A673 (cell line): ENCODE measurements at regions not wholly inside any gene's neighbourhood (a gene's known extent, or its start where the extent isn't known, plus 50 kb on each side); places are given as distances from the start of the nearest gene placed in this dataset.

Experiments
- BruUV-seq: library from RNA; stranded (reverse); fragments of 400-500 nt; replicated peaks from 2 replicates; lab custom pipeline; 2021; lab: Mats Ljungman, UMichigan
- CTCF ChIA-PET: fragments of 300-600 bp; sonication (Branson Sonifier 250); formaldehyde crosslinking; loops from one replicate; lab custom pipeline; 2022; ENCODE audit warnings: antibody characterized with exemption; lab: Charles Lee
- POLR2A ChIA-PET: fragments of 300-600 bp; sonication (Branson Sonifier 250); formaldehyde crosslinking; loops from one replicate; lab custom pipeline; 2022; ENCODE audit warnings: antibody characterized with exemption; ENCODE audit not compliant: low non-redundant PET; lab: Charles Lee
- DNase-seq: peaks from one replicate; pipeline ENCODE4 v3.0.0-alpha.2; 2015; ENCODE audit warnings: low spot score
- H3K27ac ChIP-seq: fragments of 200-600 bp; sonication (generic); 2 replicates; pipeline ENCODE4 v1.5.1; 2016; ENCODE audit warnings: mixed run types, low read depth, mild to moderate bottlenecking, mixed read lengths, antibody characterized with exemption, low read length; ENCODE audit not compliant: poor library complexity, severe bottlenecking
- H3K27me3 ChIP-seq: fragments of 200-600 bp; sonication (generic); replicated peaks from 2 replicates; pipeline ENCODE4 v1.6.1; 2017; ENCODE audit warnings: mixed run types, low read depth, mild to moderate bottlenecking, mixed read lengths, antibody characterized with exemption, low read length; ENCODE audit not compliant: insufficient read depth, poor library complexity
- H3K36me3 ChIP-seq: fragments of 200-600 bp; sonication (generic); 2 replicates; pipeline ENCODE4 v1.6.1; 2016; ENCODE audit warnings: mixed run types, mild to moderate bottlenecking, mixed read lengths, antibody characterized with exemption, low read length; ENCODE audit not compliant: insufficient read depth, poor library complexity, severe bottlenecking
- H3K4me1 ChIP-seq: fragments of 200-600 bp; sonication (generic); 2 replicates; pipeline ENCODE4 v1.6.1; 2017; ENCODE audit warnings: mixed run types, mild to moderate bottlenecking, mixed read lengths, antibody characterized with exemption, low read length; ENCODE audit not compliant: insufficient read depth, poor library complexity, severe bottlenecking
- H3K4me3 ChIP-seq: fragments of 200-600 bp; sonication (generic); 2 replicates; pipeline ENCODE4 v1.5.1; 2016; ENCODE audit warnings: low read depth, mixed run types, mild to moderate bottlenecking, mixed read lengths, low read length; ENCODE audit not compliant: poor library complexity, severe bottlenecking
- H3K9me3 ChIP-seq: fragments of 200-600 bp; sonication (generic); 2 replicates; pipeline ENCODE4 v1.6.1; 2016; ENCODE audit warnings: mixed run types, low read depth, mild to moderate bottlenecking, mixed read lengths, antibody characterized with exemption, low read length; ENCODE audit not compliant: poor library complexity, severe bottlenecking
- EZH2 ChIP-seq: fragments of 200-600 bp; sonication (generic); IDR thresholded peaks from 2 replicates; pipeline ENCODE4 v1.6.1; 2017; ENCODE audit warnings: borderline replicate concordance, low read depth, mild to moderate bottlenecking, mixed read lengths, antibody characterized with exemption, low read length; ENCODE audit not compliant: poor library complexity, severe bottlenecking
- intact Hi-C: fragments of 100-400 bp; cut with micrococcal nuclease; formaldehyde crosslinking; loops from one replicate; pipeline ENCODE4 v1.10.0; 2022; ENCODE audit not compliant: unreplicated experiment
- TF ChIP-seq, protein P1 (sequence below): fragments of 300-800, 200-600 bp; sonication (generic); conservative IDR thresholded peaks from 2 replicates; pipeline ENCODE4 v1.5.1; 2017; ENCODE audit warnings: low read depth, mild to moderate bottlenecking, antibody characterized with exemption, low read length, moderate library complexity, mixed read lengths

DNA sequence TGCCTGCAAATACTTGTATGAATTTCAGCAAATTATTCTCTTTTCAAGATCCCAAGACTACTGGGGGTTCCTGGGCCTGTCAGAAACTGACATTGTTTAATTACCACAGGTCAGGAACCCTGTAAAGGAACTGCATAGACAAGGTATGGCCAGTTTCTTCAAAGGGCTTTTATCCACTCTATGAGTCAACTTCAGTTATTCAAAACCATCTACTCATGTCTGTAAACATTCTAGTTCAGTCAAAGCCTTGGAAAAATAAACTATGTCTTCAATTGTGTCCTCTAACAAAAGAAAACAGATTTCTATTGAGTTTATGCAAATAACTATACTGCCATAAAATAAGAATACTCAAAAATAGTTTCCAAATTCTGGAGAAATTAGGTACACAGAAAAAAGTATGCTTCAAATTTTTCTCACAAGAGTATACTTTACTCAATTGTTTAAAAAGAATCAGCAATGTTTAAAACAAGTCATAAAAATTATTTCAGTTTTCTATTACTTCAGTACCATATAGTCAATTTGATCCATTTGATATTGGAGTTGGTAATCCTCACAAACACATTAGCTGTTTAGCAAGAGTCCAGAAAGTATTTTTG lies 486.4 kb upstream of the PCDH20 start:
- Histone ChIP-seq H3K36me3 (no peaks in the 10 kb centered on the region), H3K27ac (no peak overlapping the region), H3K4me3 (no peak overlapping the region), H3K9me3 (no peaks in the 10 kb centered on the region), H3K27me3 (no peaks in the 10 kb centered on the region), H3K4me1 (no peaks in the 10 kb centered on the region)
- TF ChIP-seq EZH2 = no peak
- TF ChIP-seq, protein P1, sequence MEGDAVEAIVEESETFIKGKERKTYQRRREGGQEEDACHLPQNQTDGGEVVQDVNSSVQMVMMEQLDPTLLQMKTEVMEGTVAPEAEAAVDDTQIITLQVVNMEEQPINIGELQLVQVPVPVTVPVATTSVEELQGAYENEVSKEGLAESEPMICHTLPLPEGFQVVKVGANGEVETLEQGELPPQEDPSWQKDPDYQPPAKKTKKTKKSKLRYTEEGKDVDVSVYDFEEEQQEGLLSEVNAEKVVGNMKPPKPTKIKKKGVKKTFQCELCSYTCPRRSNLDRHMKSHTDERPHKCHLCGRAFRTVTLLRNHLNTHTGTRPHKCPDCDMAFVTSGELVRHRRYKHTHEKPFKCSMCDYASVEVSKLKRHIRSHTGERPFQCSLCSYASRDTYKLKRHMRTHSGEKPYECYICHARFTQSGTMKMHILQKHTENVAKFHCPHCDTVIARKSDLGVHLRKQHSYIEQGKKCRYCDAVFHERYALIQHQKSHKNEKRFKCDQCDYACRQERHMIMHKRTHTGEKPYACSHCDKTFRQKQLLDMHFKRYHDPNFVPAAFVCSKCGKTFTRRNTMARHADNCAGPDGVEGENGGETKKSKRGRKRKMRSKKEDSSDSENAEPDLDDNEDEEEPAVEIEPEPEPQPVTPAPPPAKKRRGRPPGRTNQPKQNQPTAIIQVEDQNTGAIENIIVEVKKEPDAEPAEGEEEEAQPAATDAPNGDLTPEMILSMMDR = no peak
- CTCF ChIA-PET = no interaction called here
- POLR2A ChIA-PET = no interaction called here
- BruUV-seq = no TSS peak
- DNase-seq = no peak
- intact Hi-C loops = no loop called here

DNA sequence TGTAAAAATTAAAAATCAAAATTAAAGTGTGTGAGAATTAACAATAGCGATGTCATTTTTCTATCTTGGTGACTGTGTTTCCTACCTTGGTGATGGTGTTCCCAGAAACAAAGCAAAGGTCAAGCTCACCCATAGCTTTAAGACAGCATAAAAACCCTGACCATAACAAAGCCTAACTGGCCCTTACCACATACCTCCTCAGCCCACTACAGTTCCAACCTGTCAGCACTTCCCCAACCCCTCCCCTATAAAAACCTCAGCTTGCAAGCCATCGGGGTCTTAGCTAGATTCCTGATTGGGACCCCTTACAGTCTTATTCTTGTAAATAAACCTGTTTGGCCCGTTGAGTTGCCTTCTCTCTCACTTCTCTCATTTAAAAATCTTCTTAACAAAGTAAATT lies 484.4 kb upstream of the PCDH20 start:
- H3K27ac ChIP-seq = no peak overlapping the region
- intact Hi-C loops = no loop called here

DNA sequence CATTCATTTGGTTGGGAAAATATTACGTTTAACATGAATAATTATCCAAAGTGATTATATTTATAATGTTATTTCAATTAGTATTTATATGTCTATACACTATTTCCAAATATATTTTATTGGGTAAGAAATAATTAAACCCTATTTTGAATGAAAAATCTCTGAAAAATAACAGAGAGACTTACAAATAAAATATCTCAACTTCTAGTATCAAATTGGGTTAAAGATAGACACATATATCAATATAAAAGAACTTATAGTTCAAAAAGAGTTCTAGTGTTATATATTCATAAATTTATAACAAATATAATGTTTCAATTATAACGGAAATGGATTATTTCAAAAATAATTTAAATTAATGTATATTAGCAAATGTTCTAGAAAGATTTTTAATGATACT lies 482.6 kb upstream of the PCDH20 start:
- TF ChIP-seq EZH2 = no peak
- POLR2A ChIA-PET = no interaction called here
- intact Hi-C loops = no loop called here
- Histone ChIP-seq H3K27ac (no peak overlapping the region), H3K36me3 (no peaks in the 10 kb centered on the region), H3K9me3 (no peaks in the 10 kb centered on the region), H3K4me3 (no peak overlapping the region), H3K27me3 (no peaks in the 10 kb centered on the region), H3K4me1 (no peaks in the 10 kb centered on the region)
- BruUV-seq = no TSS peak
- CTCF ChIA-PET = no interaction called here
- DNase-seq = no peak

More for the DNA sequence above, 484.4 kb upstream of the PCDH20 start:
- no TSS peak for BruUV-seq
- TF ChIP-seq, protein P1 = no peak
- no peak for TF ChIP-seq EZH2
- H3K27me3 ChIP-seq = no peaks in the 10 kb centered on the region
- no peaks in the 10 kb centered on the region for H3K4me1 ChIP-seq
- H3K36me3 ChIP-seq = no peaks in the 10 kb centered on the region
- H3K4me3 ChIP-seq = no peak overlapping the region
- POLR2A ChIA-PET = no interaction called here
- no peaks in the 10 kb centered on the region for H3K9me3 ChIP-seq
- DNase-seq = no peak
- CTCF ChIA-PET = interaction anchor here (0.5 kb wide), 1 partner anchor 464 kb away, joined by 6 read pairs; no protein-coding TSS in a partner anchor

DNA sequence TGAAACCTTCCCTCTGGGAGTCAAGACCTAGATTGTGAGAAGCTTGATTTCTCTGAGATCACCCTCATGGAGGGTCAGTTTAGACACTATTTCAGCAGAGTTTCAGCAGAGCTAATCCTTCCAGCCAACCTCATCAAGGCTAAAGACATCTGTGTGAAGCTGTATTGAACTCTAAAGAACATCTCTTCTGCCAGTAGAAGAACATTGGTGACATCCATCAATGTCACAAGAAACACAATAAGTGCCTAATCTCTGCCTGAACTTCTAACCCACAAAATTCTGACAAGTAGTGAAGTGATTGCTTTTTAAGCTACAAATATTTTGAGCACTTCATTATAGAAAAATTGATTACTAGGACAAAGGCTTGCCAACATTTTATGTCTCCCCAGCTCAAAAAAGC lies 475.8 kb upstream of the PCDH20 start:
- H3K27ac ChIP-seq = no peak overlapping the region
- H3K9me3 ChIP-seq = no peaks in the 10 kb centered on the region
- DNase-seq = no peak
- H3K27me3 ChIP-seq = no peaks in the 10 kb centered on the region
- no peaks in the 10 kb centered on the region for H3K36me3 ChIP-seq
- TF ChIP-seq, protein P1 = no peak
- no peak for TF ChIP-seq EZH2
- intact Hi-C loops = no loop called here
- H3K4me3 ChIP-seq = no peak overlapping the region
- no peaks in the 10 kb centered on the region for H3K4me1 ChIP-seq
- ChIA-PET CTCF (no interaction called here), POLR2A (no interaction called here)
- BruUV-seq = no TSS peak
